Heart right ventricle (tissue), 16 donors: ENCODE measurements at regions not wholly inside any gene's neighbourhood (a gene's known extent, or its start where the extent isn't known, plus 50 kb on each side); places are given as distances from the start of the nearest gene placed in this dataset.

Experiments
- ATAC-seq, 8 donors: fragments of 200-7000 bp; cut with Tn5 transposase; one replicate each; pipeline ENCODE4 v1.9.1; 2020; ENCODE audit warnings: mild to moderate bottlenecking in 8 of 8, moderate library complexity in 8 of 8, moderate number of reproducible peaks in 1 of 8
- DNase-seq, 2 donors: peaks; one replicate each; pipeline ENCODE4 v3.0.0-alpha.2; 2020
- H3K27ac ChIP-seq, 10 donors: fragments of 200-600 bp; sonication (generic) in 2 of 10; one replicate each; pipeline versions ENCODE4 v1.5.0 to v1.8.0; 2020 to 2022; ENCODE audit warnings: mild to moderate bottlenecking in 3 of 10
- H3K27me3 ChIP-seq, 7 donors: fragments of 200-600 bp; one replicate each; pipeline ENCODE4 v1.8.0; 2021 to 2022; ENCODE audit warnings: mild to moderate bottlenecking in 2 of 7
- H3K36me3 ChIP-seq, 9 donors: fragments of 200-600 bp; sonication (generic) in 1 of 9; one replicate each; pipeline versions ENCODE4 v1.5.0 to v1.8.0; 2020 to 2022; ENCODE audit warnings: mild to moderate bottlenecking in 2 of 9
- H3K4me1 ChIP-seq, 9 donors: fragments of 200-600 bp; sonication (generic) in 1 of 9; one replicate each; pipeline versions ENCODE4 v1.5.0 to v1.8.0; 2020 to 2022; ENCODE audit warnings: mild to moderate bottlenecking in 4 of 9
- H3K4me3 ChIP-seq, 10 donors: fragments of 200-600 bp; sonication (generic) in 2 of 10; one replicate each; pipeline versions ENCODE4 v1.5.0 to v1.8.0; 2020 to 2022; ENCODE audit warnings: mild to moderate bottlenecking in 7 of 10, moderate library complexity in 2 of 10
- H3K9me3 ChIP-seq, 11 donors: fragments of 200-600 bp in 10 of 11; sonication (generic) in 2 of 11; one replicate each; pipeline versions ENCODE4 v1.5.0 to v1.8.0; 2013 to 2022; ENCODE audit warnings: mild to moderate bottlenecking in 2 of 11, control low read depth in 1 of 11, moderate library complexity in 1 of 11
- CTCF ChIP-seq, 9 donors: fragments of 200-600 bp; sonication (generic) in 2 of 9; IDR thresholded peaks; one replicate each; pipeline versions ENCODE4 v1.5.0 to v1.8.0; 2021 to 2022; ENCODE audit warnings: antibody characterized with exemption in 9 of 9, mild to moderate bottlenecking in 5 of 9, moderate library complexity in 1 of 9
- WGBS, 2 donors: extraction: QIAGEN DNeasy Blood & Tissue Kit; methylation state at CpG; one replicate each; pipeline ENCODE4 v1.1.7; 2013; ENCODE audit warnings: inconsistent platforms in 1 of 2; 5-methylcytosine and 5-hydroxymethylcytosine counted together
- intact Hi-C, 10 donors: fragments of 100-400 bp; cut with DNase I; formaldehyde crosslinking; loops; one replicate each; pipeline versions ENCODE4 v1.11.1 to v1.14.2; 2022
- donor health status: Arrhythmogenic right ventricular cardiomyopathy.
- donor health status: ischemic (EF 13 %, LVEDD 7.1; RV severe dilation, severe dysfunction).
- donor health status: healthy with polysubstance abuse.
- donor health status: DM: no; HTN: yes; CAD: no.
- donor health status: DM: no; HTN: no; CAD: no.
- donor health status: ischemic (EF 25% LVEDD 6.9; RV normal size, moderate dysfunction).
- donor health status: ischemic (EF 25% LVEDD 5.7; RV mildly dilated, moderate dysfunction).
- donor health status: healthy.
- donor health status: DM: yes; HTN: yes; CAD: no.
- donor health status: Ischemic cardiomyopathy.
- donor health status: ischemic (EF 35%, LVEDD 5.7; RV mildly dilated, moderate dysfunction).
- donor health status: nonischemic (EF 11% LVEDD 7.7; RV severe dilation, severe dysfunction).
- donor health status: DM: yes; HTN: yes; CAD: no.
- donor health status: PGD.
- donor health status: ischemic (EF 29% LVEDD 5.4; RV normal size, mild dysfunction).
- donor health status: nonischemic (EF 23%, LVEDD 6.1; RV moderate dilation, normal function).

DNA sequence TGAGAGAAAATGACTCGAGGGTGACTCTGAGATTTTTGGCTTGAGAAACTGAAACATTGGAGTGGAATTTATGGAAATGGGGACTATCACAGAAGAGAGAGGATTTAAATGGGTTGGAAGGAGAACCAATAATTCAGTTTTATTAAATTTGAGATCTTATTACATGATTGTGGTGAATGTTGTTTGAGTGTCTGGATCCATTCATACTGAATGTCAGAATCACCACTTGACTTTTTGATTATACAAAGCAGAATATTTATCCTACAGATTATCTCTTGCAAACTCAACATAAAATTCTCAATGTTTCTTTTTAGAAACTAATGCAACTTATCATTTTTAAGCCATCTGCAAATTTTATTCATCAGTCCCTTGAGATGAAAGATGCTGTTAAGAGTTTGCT lies 332.8 kb downstream of the CNTN3 start:
- intact Hi-C loops: no loop called here
- Histone ChIP-seq H3K36me3 (no peaks in the 10 kb centered on the region), H3K27me3 (no peaks in the 10 kb centered on the region), H3K4me1 (no peaks in the 10 kb centered on the region), H3K4me3 (no peak overlapping the region), H3K27ac (no peak overlapping the region), H3K9me3 (peaks cover 0 to 24% (median 0%) of the 10 kb centered on the region in 11 donors)
- TF ChIP-seq CTCF (IDR thresholded peaks at IDR 0.05): no peak
- DNase-seq (no peak), ATAC-seq (no peak)
- WGBS, 2 donors: 69 to 70% methylated on average over 1 of the region's 1 CpG

DNA sequence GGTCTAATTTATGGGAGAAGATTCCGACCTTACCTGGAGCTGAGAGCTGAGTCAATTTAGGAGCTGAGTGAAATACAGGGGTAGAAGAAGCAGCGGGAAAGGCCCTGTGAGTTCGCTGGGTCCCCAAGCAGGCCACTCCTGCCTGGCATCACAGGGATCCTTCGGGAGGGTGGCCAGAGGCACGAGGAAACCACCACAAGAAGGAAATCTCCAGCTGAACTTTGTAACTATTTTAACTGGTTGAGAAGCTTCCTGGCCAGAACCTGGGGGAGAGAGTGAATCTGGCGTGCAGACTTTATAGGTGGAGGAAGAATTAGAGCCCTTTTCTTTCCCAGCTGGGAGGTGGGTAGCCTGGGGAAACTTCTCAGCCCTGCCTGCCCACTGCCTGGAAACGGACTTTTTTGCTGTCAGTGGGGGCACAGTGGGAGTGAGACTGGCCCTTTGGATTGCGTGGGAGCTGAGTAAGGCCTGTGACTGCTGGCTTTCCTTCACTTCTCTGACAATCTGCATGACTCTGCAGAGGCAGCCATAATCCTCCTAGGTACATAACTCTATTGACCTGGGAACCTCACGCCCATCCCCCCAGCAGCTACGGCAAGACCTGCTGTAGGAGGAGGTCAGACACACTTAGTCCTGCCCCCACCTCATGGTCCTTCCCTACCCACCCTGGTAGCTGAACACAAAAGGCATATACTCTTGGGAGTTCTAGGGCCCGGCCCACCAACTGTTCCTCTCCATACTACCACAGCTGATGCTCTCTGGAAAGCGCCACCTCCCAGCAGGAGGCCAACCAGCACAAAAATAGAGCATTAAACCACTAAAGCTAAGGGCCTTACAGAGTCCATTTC lies 340.7 kb downstream of the CNTN3 start:
- Histone ChIP-seq H3K27me3 (no peaks in the 10 kb centered on the region), H3K27ac (no peak overlapping the region), H3K36me3 (no peaks in the 10 kb centered on the region), H3K9me3 (peaks cover 0 to 18% (median 0%) of the 10 kb centered on the region in 11 donors), H3K4me3 (no peak overlapping the region), H3K4me1 (no peaks in the 10 kb centered on the region)
- ATAC-seq: no peak
- WGBS, 2 donors: 78 to 79% methylated on average over 12 of the region's 12 CpGs
- no peak for TF ChIP-seq CTCF (IDR thresholded peaks at IDR 0.05)
- intact Hi-C loops: no loop called here
- no peak for DNase-seq

GRCh38 chr3:74273091-74273490 lies 341.4 kb downstream of the CNTN3 start:
- H3K27ac ChIP-seq: no peak overlapping the region
- H3K36me3 ChIP-seq: no peaks in the 10 kb centered on the region
- peaks cover 0 to 12% (median 0%) of the 10 kb centered on the region in 11 donors for H3K9me3 ChIP-seq
- H3K4me1 ChIP-seq: no peaks in the 10 kb centered on the region
- intact Hi-C loops: no loop called here
- ATAC-seq: no peak
- no peak overlapping the region for H3K4me3 ChIP-seq
- WGBS, 2 donors: 36 to 55% methylated on average over 4 of the region's 4 CpGs
- DNase-seq: no peak
- TF ChIP-seq CTCF (IDR thresholded peaks at IDR 0.05): no peak
- H3K27me3 ChIP-seq: no peaks in the 10 kb centered on the region

GRCh38 chr3:74271541-74271940 lies 342.9 kb downstream of the CNTN3 start:
- Histone ChIP-seq H3K4me3 (no peak overlapping the region), H3K27ac (no peak overlapping the region), H3K9me3 (no peaks in the 10 kb centered on the region), H3K27me3 (no peaks in the 10 kb centered on the region), H3K4me1 (no peaks in the 10 kb centered on the region), H3K36me3 (no peaks in the 10 kb centered on the region)
- intact Hi-C loops: no loop called here
- ATAC-seq (no peak), DNase-seq (no peak)
- TF ChIP-seq CTCF (IDR thresholded peaks at IDR 0.05): no peak
- WGBS, 2 donors: 80 to 87% methylated on average over 4 of the region's 4 CpGs
